HG02571 (cell line): ENCODE measurements at regions not wholly inside any gene's neighbourhood (a gene's known extent, or its start where the extent isn't known, plus 50 kb on each side); places are given as distances from the start of the nearest gene placed in this dataset.

Source experiments
- ATAC-seq: cut with Tn5 transposase; IDR thresholded peaks from one replicate; pipeline ENCODE4 v1.9.1; 2021; ENCODE audit warnings: mild to moderate bottlenecking, moderate library complexity; ENCODE audit not compliant: unreplicated experiment

DNA sequence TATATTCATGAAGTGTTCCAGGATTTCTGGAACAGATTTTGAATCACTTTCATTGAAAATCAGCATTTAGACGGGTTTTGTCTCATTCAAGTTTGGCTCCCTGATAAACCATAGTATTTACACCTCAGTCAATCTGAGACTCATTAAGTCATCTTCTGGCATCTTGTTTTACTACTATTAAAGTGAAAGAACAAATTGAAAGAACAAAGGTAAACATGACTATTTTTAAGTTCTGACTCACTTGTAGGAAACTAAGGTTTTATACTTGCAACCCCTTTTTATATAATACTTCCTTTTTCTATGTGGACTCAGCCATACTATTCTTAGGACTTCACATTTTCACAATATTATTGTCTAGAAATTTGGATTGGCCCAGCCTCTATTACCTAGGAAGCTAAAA lies 854.4 kb downstream of the SQOR start:
- no peak for ATAC-seq

DNA sequence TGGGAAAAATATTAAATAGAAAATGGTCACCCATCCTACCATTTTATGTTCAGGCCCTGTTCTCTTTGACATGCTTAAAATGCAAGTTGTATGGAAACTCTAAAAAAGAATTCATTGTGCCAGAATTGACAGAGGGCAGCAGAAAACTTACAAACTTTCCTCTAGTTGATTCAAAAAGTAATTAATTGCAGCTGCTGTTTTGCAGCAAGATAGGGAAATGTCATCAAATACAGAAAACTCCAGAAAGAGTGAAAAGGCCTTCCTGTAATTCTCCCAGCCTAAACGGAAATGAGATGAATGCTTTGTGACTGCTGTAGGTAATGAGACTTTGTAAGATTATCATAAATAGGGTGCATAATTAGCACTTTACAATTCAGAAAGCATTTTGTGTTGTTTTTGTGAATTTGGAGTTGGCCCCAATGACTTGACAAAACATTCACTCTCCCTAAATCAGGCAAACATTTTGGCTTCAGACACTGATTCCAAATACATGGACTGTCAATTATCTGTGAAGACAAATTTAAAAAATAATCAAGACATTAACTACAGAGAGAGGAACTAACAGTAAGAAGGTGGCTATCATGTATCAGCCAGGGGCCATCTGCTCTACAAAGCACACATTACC lies 861.8 kb downstream of the SQOR start:
- ATAC-seq, result no peak

GRCh38 chr15:46502667-46503066 lies 867.8 kb downstream of the SQOR start:
- ATAC-seq, result no peak

GRCh38 chr15:46518381-46518780 lies 883.6 kb downstream of the SQOR start:
- no peak for ATAC-seq

DNA sequence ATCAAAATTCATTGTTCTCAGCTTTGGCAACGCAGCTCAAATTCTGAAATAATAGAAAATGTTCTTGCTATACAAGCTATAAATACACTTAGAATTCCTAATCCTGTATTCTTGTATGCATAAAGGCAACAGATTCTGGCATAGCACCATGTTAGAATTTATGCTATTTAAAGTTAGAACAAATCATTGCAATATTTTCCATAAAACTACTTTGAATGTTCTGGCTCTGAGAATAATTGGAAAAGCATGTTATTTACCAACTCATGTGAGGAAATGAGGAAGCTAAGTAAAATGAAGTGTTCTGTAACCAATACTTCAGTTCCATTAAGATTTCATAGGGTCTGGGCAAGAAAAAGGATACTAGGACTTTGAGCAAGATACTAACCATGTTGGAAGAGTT lies 888.9 kb downstream of the SQOR start:
- ATAC-seq, result no peak

GRCh38 chr15:46525984-46526725 lies 891.3 kb downstream of the SQOR start:
- no peak for ATAC-seq

DNA sequence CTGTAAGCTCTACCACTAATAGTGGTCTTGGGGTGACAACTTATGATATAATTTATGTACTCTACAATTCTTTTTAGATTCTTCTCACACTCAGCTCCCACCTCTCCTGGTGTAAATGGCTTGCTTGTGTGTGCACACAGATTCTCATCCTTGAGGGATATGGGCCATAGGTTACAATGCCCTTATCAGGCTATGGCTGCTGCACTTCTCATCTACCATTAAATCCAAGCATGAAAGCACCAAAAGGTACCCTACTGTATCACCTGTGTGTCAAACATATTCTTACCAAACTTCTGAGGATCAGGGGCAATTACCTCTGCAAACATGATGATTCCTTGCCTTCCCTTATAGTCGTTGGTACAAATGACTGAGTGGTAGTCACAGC lies 891.9 kb downstream of the SQOR start:
- no peak for ATAC-seq

- no peak for ATAC-seq
Measured at GRCh38 chr15:46543626-46544025, 908.8 kb downstream of the SQOR start.

- ATAC-seq, result no peak
Measured at GRCh38 chr15:46548989-46549388, 914.2 kb downstream of the SQOR start.

DNA sequence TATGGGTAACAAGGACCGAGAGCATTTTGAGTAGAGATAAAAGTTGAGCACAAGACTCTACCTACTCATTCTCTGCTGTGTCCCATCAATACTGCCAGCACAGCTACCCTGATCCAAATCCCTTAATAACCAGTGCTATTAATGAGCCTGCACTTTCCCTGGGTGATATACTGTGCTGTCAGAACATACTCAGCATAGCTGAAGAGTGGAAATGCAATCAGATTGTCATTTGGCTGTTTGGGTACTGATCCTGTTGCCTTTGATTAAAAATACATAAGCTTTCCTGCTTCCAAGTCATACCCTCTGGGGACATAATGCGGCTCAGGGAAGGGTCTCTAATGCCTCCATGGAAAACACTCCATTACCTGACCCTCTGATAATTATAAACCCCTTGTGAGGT lies 917.5 kb downstream of the SQOR start:
- ATAC-seq, result no peak

- ATAC-seq, result no peak
Measured at GRCh38 chr15:46555547-46555946, 920.7 kb downstream of the SQOR start.

DNA sequence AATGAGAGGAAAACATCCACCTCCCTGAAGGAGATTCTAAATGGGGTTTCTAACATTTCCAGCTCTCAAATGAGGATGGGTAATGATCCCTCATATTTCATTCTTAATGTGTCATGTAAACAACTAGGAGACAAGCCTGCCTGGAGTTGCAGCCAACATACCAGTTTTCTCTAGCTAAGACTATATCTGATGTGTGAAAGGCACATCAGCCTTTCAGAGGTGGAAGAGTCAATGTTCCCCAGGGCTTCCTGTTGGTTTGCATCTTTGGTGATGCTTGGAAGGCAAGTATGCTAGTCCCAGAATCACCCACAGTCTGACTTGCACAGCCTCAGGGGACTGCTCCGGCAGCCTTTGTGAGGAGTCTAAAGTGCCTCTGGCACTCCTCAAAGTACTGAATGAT lies 921.2 kb downstream of the SQOR start:
- no peak for ATAC-seq

- ATAC-seq, result no peak
Measured at GRCh38 chr15:46556559-46557379, 921.9 kb downstream of the SQOR start.

GRCh38 chr15:46567968-46568367 lies 933.1 kb downstream of the SQOR start:
- no peak for ATAC-seq

DNA sequence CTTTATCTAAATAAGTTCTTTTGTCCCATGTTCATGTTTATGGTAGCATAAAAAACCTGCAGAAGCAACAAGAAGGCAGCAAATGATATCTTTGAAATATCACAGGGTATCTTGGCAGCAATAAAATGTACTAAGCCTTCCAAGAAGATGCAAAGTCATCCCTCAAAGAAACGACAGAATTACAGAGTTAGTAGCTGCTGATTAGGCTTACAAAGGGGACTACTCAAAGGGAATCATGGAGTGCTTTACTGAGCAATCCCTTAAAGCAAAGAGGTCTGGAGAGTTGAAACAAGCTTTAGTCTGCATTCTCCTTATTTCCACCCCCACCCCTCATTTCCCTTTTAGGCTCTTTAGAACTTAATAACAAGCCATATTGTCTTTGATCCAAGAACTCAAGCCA lies 935.0 kb downstream of the SQOR start:
- ATAC-seq, result no peak

DNA sequence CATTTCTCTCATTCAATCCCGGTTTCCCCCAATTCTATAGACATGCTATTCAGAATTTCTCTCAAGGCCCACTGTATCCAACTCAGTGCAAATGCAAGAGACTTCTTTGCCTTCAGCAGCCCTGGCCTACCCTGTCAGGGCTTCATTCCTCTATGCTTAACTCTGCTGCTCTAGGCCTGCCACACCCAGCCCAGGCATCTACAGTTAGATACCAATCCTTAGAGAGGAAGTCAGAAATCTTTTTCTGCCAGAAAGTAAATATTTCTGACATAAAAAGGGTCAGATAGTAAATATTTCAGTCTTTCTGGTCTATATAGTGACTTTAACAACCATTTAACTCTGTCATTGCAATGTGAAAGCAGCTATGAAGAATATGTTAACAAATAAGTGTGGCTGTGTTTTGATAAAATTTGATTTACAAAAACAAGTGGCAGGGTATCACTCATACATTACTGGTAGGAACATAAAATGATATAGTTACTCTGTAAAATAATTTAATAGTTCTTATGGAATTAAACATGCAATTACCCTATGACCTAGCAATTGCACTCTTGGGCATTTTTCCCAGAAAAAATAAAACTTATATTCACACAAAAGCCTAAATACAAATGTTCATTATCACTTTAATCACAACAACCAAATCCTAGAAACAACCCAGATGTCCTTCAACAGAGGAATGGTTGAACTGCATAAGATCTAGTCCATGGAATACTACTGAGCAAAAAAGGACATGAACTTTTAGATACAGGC lies 942.0 kb downstream of the SQOR start:
- no peak for ATAC-seq

DNA sequence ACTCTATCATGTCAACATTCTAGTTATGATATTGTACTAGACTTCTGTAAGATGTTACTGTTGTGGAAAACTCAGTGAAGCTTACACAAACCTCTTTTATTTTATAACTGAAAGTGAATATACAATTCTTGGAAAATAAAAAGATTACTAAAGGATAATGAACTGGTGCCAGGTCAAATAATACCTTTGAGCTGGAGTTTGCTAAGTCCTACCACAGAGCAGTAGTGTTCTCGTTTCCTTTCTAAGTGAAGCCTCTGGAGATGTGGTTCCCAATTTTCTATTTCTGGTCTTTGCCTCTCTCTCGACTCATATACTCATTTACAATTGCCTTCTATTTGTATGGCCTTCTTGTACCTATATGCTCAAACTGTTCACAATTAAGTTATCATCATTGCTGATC lies 942.9 kb downstream of the SQOR start:
- ATAC-seq, result no peak

DNA sequence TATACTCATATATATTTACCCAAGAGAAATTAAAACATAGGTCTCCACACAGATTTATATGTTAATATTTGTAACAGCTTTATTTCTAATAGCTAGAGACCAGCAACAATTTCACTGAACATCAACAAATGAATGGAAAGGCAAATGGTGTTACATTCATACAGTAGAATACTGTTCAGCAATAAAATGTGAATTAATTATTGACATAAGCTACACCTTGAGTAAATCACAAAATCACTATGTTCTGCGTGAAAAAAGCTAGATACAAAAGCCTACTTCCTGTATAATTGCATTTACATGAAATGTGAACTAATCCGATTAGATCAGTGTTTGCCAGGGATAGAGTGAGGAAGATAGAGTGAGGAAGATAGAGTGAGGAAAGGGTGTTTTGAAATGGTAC lies 945.7 kb downstream of the SQOR start:
- no peak for ATAC-seq

DNA sequence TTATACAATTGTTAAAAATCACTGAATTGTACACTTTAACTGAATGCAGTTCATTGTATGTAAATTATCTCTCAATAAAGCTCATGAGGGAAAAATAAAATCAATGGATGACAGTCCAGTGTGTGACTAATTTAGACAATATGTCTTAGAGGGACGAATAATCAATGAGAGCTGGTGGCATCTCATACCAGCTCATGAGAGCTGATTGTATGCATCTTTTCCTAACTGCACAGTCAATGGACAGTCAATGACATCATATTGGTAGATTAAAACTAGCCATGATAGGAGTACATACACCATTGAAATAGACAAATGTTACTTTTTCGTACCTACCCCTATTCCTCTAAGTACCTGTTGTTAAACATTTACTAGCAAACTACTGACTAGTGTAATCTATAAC lies 946.1 kb downstream of the SQOR start:
- no peak for ATAC-seq

GRCh38 chr15:46589088-46589487 lies 954.3 kb downstream of the SQOR start:
- no peak for ATAC-seq

DNA sequence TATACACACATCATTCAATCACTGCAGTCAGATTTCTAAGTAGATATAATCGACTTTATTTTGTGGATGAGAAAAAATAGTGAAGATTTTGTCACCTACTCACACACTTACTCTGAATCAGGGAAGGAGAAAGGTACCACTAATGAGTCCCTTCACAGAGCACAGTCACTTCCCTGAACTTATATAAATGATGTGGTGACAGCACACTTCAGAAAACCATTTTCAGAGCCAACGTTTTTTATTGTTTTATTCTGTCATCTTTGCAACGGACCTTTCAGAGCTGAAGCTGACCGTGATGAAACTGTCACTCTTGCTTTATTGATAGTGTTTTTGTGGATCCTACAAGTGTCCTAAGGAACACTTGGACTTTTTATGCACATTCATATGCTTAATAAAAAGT lies 956.6 kb downstream of the SQOR start:
- no peak for ATAC-seq
